ENCODE measurements at regions not wholly inside any gene's neighbourhood (a gene's known extent, or its start where the extent isn't known, plus 50 kb on each side); places are given as distances from the start of the nearest gene placed in this dataset.

DNA sequence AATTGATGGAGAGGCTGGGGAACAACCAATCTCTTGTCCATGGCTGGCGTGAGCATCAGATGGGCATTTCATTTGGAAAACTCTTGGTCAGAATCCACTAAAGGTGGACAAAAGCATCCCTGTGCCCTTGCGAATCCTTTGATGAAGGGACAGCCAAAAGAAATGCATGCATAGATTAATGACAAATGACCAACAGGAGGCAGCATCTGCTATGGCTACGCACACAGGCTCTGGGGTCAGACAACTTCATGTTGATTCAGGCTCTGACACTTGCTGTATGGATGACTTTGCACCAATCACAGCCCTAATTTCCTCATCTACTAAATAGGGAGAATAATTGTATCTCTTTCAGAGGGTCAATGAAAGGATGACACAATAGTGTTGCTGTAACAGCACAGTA, 117.5 kb downstream of the ASCL4 start:
- no peak for DNase-seq (ENCODE audit: low read depth in 3 of 3)

DNA sequence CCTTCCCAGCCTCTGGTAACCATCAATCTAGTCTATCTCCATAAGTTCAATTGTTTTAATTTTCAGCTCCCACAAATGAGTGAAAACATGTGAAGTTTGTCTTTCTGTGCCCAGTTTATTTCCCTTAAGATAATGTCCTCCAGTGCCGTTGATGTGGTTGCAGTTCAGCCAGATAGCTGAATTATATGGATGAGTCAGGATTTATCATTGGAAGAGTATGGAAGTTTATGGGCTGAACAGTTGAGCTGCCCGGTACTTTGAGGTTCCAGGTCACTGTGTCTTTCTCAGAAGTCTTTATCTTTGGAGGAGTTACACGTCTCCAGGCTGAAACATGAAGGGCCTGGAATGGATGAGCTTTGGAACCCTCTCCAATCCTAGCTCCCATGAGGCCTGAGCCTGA, 120.1 kb downstream of the ASCL4 start:
- DNase-seq (ENCODE audit: low read depth in 3 of 3): no peak

DNA sequence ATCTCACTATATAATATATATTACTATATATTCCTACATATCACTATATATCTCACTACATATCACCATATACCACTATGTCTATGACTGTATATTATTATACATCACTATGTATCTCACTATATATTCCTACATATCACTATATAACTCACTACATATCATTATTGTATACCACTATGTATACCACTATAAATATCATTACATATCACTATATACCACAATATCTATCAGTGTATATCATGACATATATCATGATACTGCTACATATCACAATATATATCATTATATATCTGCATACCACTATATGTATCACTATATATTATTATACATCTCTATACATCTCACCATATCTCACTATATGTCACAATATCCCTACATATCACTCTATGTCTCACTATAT, 121.5 kb downstream of the ASCL4 start:
- no peak for DNase-seq (ENCODE audit: low read depth in 3 of 3)

DNA sequence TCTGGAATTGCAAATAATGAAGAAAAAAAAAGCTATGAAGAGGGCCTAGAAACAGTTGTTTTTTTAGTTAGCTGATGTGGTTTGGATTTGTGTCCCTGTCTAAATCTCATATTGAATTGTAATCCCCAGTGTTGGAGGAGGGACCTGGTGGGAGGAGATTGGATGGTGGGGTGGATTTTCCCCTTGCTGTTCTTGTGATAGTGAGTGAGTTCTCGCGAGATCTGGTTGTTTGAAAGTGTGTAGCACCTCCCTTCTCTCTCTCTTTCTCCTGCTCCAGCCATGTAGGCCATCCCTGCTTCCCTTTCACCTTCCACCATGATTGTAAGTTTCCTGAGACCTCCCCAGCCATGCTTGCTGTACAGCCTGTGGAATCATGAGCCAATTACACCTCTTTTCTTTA, 126.1 kb downstream of the ASCL4 start:
- DNase-seq (ENCODE audit: low read depth in 3 of 3): no peak

DNA sequence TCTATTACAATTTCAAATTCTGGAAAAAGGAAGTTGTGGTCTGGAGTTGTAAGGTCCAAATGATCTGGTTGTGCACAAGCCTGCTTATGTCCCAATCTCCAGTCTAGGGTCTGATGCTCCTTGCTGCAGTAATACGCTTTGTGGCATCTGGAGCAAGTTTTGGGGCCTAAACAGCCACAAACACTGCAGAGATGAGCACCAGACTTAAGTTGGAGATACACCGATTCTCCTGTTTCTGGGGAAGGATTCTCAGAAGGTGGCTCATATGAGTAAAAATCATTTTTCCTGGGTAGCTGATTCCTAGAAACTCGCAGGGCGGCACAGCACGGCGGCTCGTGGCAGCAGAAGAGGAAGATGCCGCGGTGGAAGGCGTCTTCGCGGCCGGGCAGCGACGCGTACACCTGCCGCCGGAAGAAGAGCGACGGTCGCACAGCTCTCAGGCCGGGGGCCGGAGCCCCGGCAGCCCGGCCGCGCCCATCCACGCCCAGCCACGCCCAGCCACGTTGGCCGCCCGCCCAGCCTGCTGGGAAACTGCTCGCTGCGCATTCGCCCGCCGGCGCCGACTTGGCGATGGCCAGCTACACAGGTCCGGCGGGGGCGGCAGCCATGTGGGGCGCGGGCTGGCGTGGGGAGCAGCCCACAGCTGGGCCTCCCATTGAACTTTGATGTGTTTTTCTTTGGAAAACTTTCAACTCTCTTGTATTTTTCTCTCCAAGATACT, 129.0 kb downstream of the ASCL4 start:
- DNase-seq (ENCODE audit: low read depth in 3 of 3): no peak

DNA sequence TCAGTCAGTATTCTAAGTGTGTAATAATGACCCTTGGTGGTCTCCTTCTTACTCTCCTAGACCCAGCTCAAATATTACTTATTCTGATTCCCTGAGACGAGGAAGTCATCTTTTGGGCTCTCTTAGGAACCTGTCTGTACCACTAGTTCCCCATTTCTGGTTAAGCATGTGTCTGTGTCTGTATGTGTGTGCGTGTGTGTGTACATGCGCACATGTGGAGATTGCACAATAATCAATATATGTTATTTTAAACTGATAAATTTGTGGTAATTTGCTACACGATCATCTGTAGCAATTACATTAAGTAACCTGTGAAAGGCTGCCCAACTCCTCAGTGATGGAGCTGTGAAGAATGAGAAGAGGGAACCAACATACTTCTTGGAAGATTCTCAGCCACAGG, 132.2 kb downstream of the ASCL4 start:
- DNase-seq (ENCODE audit: low read depth in 3 of 3): no peak

DNA sequence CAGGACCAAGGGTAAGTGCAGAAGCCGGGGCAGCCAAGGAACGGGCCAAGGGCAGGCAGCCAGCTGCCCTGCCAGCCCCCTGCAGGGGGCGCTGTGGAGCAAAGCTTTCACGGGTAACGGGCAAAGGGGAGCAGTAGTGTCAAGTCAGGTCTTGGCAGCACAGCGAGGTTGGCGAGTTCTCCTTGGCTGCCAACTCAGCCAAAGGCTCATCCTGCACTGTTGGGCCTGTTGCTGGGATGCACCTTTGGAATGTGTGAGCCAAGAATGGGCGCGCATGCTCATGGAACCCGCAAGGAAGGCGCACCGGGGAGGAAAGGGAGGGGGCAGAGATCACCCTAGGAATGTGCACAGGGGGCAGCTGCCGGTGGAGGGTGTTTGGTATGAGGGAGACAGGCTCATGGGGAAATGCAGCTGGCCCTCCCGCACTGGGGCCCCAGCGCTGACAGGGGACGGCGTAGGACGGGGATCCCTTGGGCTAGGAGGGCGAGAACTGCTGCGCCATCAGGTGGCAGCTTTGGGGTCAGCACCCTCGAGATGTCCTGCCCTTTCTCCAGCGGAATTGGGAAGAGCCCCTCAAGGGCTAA, 138.0 kb downstream of the ASCL4 start:
- peak; percentile 16 to 25 (median 21) for DNase-seq (ENCODE audit: low read depth in 3 of 3)

DNA sequence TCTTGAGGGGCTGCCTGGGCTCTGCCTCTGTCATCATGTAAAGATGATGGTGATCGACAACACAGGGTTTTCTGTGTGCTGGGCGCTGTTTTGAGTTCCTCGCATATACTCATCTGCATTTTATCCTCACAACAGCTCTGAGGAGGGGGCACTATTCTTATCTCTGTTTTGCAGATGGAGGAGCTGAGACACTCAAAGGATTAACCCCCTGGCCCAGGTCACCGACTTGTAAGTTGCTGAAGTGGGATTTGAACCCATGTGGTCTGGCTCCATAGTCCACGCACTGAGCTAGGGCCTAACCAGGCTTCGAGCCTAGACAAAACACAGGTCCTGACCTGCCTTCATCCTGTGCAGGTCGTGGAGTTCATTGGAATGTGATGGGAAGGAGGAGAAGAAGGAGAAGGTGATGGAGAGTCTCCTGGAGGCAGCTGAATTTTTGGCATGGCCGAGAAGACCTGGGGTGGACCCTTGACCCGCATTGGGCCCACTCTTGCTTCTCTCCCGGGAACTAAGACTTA, 140.0 kb downstream of the ASCL4 start:
- no peak for DNase-seq (ENCODE audit: low read depth in 3 of 3)

DNA sequence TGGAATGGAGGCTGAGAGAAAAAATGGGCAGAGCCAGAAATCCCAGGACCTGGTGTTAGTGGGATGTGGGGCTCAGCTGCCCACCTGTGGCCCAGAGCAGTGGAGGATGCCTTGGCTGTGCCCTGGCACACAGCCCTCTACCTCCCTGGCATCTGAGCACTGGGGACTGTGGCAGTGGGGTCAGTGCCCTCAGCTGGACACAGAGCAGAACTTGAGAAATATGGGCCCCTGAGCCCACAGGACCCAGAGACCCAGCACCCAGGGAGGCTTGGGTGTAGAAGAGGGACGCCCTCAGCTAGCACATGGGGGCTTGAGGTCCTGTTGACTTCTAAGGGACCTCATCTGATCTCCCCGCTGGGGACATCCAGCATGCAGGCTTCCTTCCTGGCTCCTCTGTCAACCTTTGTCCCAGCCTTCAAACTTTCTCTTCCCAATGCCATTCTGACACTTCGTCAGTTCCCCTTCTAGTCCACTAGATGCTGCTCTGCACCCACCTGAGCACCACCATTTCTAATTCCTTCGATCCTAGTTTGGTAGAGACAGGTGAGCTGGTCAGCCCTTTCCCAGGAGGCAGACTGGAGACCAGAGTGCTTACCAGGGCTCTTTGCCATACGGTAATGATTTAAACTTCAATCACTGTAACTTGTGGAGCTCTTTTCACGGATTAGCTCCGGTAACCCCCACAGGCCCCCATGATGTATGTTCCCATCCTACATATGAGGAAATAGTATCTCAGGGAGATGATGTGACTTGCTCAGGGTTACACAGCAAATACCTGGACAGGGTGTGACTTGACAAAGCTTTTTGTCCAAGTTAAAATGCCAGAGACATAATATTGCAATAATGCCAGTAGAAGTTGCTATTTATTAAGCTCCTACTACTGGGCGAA, 143.7 kb downstream of the ASCL4 start:
- DNase-seq (ENCODE audit: low read depth in 3 of 3): no peak

DNA sequence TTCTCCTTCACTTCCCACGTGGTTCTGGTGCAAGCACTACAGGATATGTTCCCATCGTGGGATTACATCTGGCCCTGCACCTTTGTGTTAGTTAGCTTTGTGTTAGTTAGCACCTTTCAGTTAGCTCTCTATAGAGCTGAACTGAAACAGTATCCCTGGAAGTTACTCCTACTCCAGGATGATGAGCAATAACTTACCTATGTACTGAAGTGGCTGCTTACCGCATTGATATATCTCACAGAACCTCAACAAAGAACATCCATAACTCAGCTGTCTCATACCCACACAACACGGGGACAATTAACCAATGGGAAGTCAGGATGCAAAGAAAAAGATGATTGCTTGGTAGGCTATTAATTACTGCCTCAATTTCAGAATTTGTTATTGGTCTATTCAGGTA, 146.6 kb downstream of the ASCL4 start:
- no peak for DNase-seq (ENCODE audit: low read depth in 3 of 3)

DNA sequence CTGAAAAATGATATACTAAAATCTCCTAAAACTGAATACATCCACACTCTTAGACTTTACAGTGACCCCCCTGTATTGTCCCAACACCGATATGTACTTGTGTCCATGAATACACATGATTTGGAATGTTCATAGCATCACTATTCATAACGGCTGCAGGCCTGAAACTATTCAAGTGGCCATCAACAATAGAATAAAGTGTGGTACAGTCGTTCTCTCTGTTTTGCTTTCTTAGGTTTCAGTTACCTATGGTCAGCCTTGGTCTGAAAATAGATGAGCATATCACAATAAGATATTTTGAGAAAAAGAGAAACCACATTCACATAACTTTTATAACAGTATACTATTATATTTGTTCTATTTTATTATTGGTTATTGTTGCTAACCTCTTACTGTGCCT, 150.6 kb downstream of the ASCL4 start:
- DNase-seq (ENCODE audit: low read depth in 3 of 3): no peak

DNA sequence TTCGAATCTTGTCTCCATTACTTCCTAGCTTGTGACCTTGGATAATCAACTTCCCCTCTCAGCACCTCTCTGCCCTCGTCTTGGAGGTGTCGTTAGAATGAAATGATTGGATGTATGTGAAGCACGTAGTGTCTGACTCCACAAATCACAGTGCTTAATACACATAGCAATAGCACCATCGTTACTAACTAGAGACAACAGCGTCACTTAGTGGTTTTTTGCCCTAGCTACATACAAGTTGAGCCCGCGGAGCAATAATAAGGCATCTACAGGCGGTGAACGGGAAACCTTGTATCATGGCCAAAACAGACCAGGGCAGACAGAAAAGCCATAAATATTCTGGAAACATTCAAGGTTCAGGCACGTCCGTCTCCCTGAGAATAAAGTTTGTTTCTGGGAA, 154.9 kb downstream of the ASCL4 start:
- no peak for DNase-seq (ENCODE audit: low read depth in 3 of 3)

DNA sequence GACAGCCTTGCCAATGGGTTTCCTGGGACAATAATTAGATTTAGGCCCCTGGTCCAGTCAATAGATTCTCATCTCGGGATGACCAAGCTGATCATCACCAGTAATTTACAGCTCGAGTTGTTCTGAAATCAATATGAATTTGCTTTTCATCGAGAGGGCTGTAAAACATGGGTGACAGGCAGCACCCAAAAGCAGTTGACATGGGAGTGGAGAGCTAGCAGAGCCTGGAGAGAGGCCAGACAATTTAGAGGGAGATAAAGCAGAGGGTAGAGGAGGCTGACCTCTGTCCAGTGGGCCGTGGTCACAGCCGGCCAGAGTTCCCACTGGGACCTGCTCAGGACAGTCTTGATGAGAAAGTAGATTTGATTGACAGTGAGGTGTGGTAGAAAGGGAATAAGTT, 157.3 kb downstream of the ASCL4 start:
- no peak for DNase-seq (ENCODE audit: low read depth in 3 of 3)

DNA sequence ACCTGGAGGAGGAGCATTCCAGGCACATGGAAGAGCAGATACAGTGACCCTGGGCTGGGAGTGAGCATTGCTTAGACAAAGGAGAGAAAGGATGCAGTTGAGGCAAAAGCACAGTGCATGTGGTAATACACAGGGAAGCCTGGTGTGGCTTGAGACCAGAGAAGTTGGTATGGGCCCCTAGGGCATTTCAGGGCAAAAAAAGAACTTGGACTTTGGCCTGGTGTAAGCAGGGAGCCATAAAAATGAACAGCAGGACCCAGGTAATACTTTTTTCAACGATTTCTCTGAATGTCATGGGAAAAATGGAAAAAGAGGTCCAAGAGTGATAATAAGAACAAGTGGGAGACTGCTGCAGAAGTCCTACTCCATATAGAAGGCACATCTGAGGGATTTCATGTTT, 163.9 kb downstream of the ASCL4 start:
- no peak for DNase-seq (ENCODE audit: low read depth in 3 of 3)

DNA sequence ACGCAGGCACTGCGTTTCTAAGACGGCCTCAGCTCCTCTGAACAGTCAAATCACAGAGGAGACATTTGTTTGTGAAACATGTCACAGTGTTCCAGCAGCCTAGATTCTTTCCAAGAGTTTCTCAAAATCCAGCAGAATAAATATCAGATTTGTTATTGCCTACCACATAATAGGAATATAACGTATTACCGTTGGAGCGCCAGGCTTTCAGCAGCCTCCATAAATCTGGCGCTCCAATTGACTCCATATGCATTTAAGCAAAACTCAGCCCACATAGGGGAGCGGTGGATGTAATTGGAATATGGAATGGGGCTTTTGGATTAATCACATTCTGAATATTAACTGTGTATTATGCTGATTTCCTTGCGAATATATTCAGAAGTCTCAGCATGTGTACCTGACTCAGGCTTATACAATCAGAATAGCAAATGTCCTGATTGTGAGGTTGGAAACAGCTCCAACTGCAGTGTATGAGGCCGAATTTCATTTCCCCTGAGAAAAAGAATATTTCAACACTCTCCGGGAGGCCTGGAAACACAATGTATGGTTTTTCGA, 174.0 kb downstream of the ASCL4 start:
- no peak for DNase-seq (ENCODE audit: low read depth in 3 of 3)

DNA sequence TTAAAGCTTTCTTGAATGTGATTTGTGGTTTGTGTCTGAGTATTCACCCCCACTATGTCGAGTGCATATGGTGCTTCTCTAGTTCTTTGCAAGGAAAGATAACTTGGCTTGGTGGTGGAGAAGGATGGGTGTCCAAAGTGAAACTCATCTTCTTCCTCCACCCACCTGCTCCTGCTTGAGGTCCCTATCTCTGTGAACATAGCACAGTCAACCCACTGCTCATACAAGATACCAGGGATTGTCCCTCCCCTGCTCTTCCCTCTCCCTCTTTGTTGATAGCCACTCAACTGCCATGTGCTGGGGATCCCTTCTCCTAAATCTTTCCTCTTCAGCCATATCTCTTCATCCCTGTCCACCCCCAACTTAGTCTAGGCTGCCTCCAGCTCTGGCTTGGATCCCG, 176.5 kb downstream of the ASCL4 start:
- no peak for DNase-seq (ENCODE audit: low read depth in 3 of 3)

DNA sequence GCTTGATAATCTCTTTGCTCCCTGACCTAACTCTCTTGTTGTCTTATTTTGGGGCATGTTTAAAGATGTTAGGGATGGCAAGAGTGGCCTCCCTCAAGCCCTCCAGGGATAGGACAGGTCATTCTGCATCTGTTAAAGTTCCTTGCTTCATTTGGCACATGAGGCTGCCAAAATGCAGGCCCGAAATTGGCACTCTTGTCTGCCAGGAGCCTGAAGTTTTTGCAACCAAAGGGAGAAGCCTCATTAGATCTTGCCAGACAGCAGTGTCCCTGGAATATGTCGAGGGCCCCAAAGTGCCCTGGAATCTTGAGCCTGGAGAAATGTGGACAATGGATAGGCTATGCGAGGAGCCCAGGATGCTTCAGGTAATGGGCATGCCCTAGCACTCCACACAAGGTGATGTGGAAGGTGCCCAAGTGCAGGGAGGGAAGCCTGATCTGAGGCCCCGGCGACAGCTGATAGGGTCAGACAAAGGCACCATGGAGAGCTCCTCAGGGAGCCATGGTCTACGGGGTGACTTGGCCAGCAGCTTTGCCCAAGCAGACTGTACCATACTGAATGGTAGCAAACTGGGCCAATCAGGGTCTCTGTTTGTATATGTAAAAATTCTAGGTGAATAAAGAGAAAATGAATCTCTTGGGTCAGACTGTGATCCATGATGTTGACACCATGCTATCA, 173.0 kb upstream of the WSCD2 start:
- DNase-seq (ENCODE audit: low read depth in 3 of 3): no peak

DNA sequence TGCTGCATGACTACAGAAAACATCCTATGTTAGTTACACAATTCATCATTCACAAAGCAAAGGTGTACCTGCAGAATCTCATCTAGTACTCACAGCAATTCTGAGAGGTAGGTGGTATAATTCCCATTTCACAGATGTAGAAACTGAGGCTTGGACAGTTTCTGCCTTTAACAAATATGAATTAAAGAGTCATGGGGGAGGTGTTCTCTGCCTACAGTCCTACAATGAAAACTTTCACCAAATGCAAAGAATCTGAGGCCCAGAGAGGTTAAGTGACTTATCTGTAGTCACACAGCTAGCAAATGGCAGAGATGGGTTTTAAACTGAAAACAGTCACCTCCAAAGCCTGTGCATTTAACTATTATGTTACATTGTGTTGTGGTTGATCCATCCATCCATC, 171.6 kb upstream of the WSCD2 start:
- DNase-seq (ENCODE audit: low read depth in 3 of 3): no peak

DNA sequence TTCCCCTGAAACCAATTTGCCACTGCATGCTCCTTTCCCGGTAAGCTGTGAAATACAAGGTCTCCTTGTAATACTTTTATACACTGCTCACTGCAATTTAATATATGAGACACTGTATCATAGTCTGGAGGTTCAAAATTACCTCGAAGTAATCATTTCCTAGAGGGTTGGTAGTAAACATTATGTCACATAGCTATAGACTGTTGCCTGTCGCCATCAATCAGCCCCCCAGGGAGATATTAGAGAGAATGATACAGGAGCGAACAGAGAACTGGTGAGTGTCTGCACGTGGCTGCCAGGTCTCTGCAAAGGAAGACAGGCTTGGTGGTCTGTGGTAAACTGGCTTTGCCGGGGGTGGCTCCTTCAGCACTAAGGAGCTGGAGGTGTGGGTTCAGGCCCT, 165.5 kb upstream of the WSCD2 start:
- DNase-seq (ENCODE audit: low read depth in 3 of 3): no peak

DNA sequence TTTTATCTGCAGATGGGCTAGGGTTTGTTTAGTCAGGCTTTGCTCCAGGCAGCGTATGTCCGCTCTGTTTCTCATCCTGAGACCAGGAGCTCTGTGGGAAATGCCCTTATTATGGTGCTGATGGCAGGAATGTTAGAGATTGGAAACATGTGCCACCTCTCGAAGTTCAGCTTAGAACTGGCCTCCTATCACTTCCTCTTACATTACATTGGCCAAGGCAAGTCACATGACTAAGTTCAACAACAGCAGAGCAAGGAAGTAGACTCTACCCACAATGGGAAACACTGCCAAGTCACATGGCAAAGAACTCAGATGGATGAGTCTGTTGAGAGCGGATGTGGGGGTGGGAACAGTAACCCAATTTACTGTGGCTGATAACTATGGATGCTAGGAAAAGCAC, 161.9 kb upstream of the WSCD2 start:
- no peak for DNase-seq (ENCODE audit: low read depth in 3 of 3)

DNA sequence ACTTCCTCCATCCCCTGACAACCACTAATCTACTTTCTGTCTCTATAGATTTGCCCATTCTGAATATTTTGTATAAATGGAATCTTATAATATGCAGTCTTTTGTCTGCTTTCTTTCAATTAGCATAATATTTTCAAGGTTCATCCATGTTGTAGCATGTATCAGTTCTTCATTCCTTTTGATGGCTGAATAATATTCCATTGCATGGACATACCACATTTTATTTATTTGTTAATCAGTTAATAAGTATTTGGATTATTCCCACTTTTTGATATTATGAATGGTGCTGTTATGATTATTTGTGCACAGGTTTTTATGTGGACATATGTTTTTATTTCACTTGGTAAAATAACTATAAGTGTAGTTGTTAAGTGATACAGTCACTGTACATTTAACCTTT, 155.1 kb upstream of the WSCD2 start:
- no peak for DNase-seq (ENCODE audit: low read depth in 3 of 3)

DNA sequence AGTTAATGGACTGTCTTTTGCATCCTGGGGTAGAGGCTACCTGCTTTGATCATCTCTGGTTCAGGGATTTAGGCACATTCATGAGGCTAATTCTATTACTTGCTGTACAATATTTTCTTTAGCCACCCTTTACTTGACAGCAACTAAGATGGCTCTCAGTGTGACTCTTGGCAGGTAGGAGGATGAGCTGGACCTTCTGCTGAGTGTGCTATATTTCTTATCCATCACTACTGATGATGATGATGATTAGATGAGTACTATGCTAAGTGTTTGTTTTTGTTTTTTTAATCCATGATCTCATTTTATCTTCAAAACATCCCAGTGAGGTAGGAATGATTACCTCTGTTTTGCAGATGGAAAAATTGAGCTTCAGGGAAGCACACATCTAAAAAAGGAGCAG, 152.8 kb upstream of the WSCD2 start:
- no peak for DNase-seq (ENCODE audit: low read depth in 3 of 3)

Data from stimulated activated CD4-positive, alpha-beta T cell treated with anti-CD3 and anti-CD28 coated beads, TNF-alpha, amount 100 ng/mL, for 4 hours (primary cell).